CD4-positive, CD25-positive, alpha-beta regulatory T cell (primary cell): ENCODE measurements at regions not wholly inside any gene's neighbourhood (a gene's known extent, or its start where the extent isn't known, plus 50 kb on each side); places are given as distances from the start of the nearest gene placed in this dataset.
"Not testable (repeated sequence)": the region's sequence is repeated elsewhere in the genome, so short reads cannot be mapped to it uniquely, and the experiment has no call there.

Experiments used
- ATAC-seq, 2 donors: fragments of 150-1000 bp; cut with Tn5 transposase; one replicate each; pipeline ENCODE4 v1.10.0; 2021; ENCODE audit warnings: low read depth in 2 of 2, moderate number of reproducible peaks in 2 of 2, moderate library complexity in 1 of 2
- DNase-seq, 3 donors: peaks; one replicate each; pipeline versions ENCODE4 v3.0.0 to v3.0.0-alpha.2; 2012 to 2022; ENCODE audit warnings: mixed read lengths in 1 of 3
- H3K27ac ChIP-seq: one replicate; pipeline ENCODE4 v1.7.0; 2013; ENCODE audit warnings: mild to moderate bottlenecking, low read length; ENCODE audit not compliant: insufficient read depth, poor library complexity, severe bottlenecking
- H3K27me3 ChIP-seq: one replicate; pipeline ENCODE4 v1.7.0; 2013; ENCODE audit warnings: low read length; ENCODE audit not compliant: control insufficient read depth, insufficient read depth
- H3K36me3 ChIP-seq: one replicate; pipeline ENCODE4 v1.7.0; 2013; ENCODE audit warnings: mild to moderate bottlenecking, low read length, moderate library complexity; ENCODE audit not compliant: control insufficient read depth, insufficient read depth
- H3K4me1 ChIP-seq: 2 replicates; pipeline ENCODE4 v1.7.0; 2013; ENCODE audit warnings: mild to moderate bottlenecking, low read length; ENCODE audit not compliant: insufficient read depth, control insufficient read depth, poor library complexity, severe bottlenecking
- H3K4me3 ChIP-seq: one replicate; pipeline ENCODE4 v1.7.0; 2013; ENCODE audit warnings: low read depth, mild to moderate bottlenecking, low read length, moderate library complexity
- H3K9me3 ChIP-seq, 2 experiments: 1 replicate in 1 of 2; 2 replicates in 1 of 2; pipeline ENCODE4 v1.7.0; 2013; ENCODE audit warnings: low read length in 2 of 2, mild to moderate bottlenecking in 1 of 2, moderate library complexity in 1 of 2; ENCODE audit not compliant: control insufficient read depth in 2 of 2
- H3K27ac Mint-ChIP-seq, 3 donors: one replicate each; pipeline ENCODE4 v1.8.0; 2020 to 2022; ENCODE audit warnings: mild to moderate bottlenecking in 3 of 3, mixed read lengths in 3 of 3, moderate library complexity in 2 of 3
- H3K27me3 Mint-ChIP-seq: one replicate; pipeline ENCODE4 v1.8.0; 2022; ENCODE audit warnings: mild to moderate bottlenecking, mixed read lengths
- H3K36me3 Mint-ChIP-seq: one replicate; pipeline ENCODE4 v1.8.0; 2020; ENCODE audit warnings: mixed read lengths
- H3K4me1 Mint-ChIP-seq, 4 donors: one replicate each; pipeline ENCODE4 v1.8.0; 2020 to 2022; ENCODE audit warnings: mixed read lengths in 4 of 4, mild to moderate bottlenecking in 1 of 4
- H3K4me3 Mint-ChIP-seq, 4 donors: one replicate each; pipeline ENCODE4 v1.8.0; 2020 to 2022; ENCODE audit warnings: mild to moderate bottlenecking in 4 of 4, mixed read lengths in 4 of 4, moderate library complexity in 3 of 4
- H3K9me3 Mint-ChIP-seq, 7 donors: one replicate each; pipeline ENCODE4 v1.8.0; 2020 to 2022; ENCODE audit warnings: mixed read lengths in 7 of 7, mild to moderate bottlenecking in 3 of 7, moderate library complexity in 2 of 7

DNA sequence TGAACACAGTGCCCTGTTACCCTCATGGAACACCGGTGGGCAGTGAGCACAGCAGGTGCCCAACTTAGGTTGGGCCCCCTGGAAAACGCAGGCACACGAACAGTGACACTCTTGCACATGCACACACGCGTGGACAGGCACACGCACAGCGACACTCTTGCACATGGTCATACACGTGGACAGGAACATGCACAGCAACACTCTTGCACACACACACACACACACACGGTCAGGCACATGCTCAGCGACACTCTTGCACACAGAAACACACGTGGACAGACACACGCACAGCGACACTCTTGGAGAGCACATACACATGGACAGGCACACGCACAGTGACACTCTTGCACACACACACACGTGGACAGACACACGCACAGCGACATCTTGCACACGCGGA, 559.4 kb upstream of the ADAMTS16 start:
- no peak overlapping the region for H3K27ac Mint-ChIP-seq
- Histone ChIP-seq H3K4me1 (no peaks in the 10 kb centered on the region), H3K9me3 (peaks cover 4% of the 10 kb centered on the region in 2 experiments), H3K27ac (no peak overlapping the region), H3K36me3 (no peaks in the 10 kb centered on the region), H3K27me3 (no peaks in the 10 kb centered on the region), H3K4me3 (no peak overlapping the region)
- H3K4me3 Mint-ChIP-seq: no peak overlapping the region
- ATAC-seq (no peak), DNase-seq (no peak)
- H3K36me3 Mint-ChIP-seq: no peaks in the 10 kb centered on the region
- H3K27me3 Mint-ChIP-seq: no peaks in the 10 kb centered on the region
- H3K9me3 Mint-ChIP-seq: peaks cover 4 to 29% (median 7%) of the 10 kb centered on the region in 7 donors
- H3K4me1 Mint-ChIP-seq: no peaks in the 10 kb centered on the region

DNA sequence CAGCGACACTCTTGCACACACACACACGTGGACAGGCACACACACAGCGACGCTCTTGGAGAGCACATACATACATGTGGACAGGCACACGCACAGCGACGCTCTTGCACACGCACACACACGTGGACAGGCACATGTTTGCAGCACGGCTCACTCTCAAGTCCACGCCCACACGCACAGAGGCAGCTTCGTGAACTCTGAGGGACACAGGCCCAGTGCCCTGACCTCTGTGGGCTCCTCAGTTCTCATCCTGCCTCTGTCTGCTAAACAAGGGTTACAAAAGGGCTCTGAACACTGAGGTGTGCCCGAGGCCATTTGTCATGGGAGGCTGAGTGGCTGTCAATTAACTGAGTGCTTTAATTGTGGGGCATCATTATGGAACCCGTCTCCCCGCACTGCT, 558.8 kb upstream of the ADAMTS16 start:
- Mint-ChIP-seq H3K4me1 (no peaks in the 10 kb centered on the region), H3K36me3 (no peaks in the 10 kb centered on the region), H3K9me3 (peaks cover 4 to 29% (median 10%) of the 10 kb centered on the region in 7 donors), H3K27ac (no peak overlapping the region), H3K27me3 (no peaks in the 10 kb centered on the region), H3K4me3 (no peak overlapping the region)
- ATAC-seq: no peak
- Histone ChIP-seq H3K4me3 (no peak overlapping the region), H3K4me1 (no peaks in the 10 kb centered on the region), H3K9me3 (peaks cover 4 to 7% of the 10 kb centered on the region in 2 experiments), H3K27ac (no peak overlapping the region), H3K27me3 (no peaks in the 10 kb centered on the region), H3K36me3 (no peaks in the 10 kb centered on the region)
- no peak for DNase-seq

DNA sequence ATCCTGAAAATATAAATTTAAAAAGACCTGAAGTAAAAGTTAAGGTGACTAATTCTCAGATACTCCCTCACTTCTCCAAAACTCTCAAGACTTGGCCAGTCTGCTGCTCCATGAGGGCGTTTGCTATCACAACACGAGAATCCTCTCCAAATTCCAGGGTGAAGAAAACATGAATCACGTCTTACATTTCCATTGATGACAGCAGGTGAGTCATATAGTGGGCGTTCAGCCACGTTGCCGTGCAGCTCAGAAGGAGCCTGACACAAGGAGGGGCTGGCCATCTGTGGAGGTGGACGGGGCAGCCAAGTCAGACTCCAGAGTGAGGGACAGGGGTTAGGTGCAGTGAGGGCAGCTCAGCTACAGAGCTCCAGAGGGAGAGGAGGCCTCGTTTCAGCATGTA, 555.1 kb upstream of the ADAMTS16 start:
- Mint-ChIP-seq H3K4me3 (no peak overlapping the region), H3K27ac (no peak overlapping the region), H3K4me1 (no peaks in the 10 kb centered on the region), H3K27me3 (no peaks in the 10 kb centered on the region), H3K36me3 (no peaks in the 10 kb centered on the region), H3K9me3 (peaks cover 0 to 33% (median 14%) of the 10 kb centered on the region in 7 donors)
- no peak for DNase-seq
- no peak for ATAC-seq
- H3K27me3 ChIP-seq: no peaks in the 10 kb centered on the region
- peaks cover 4 to 7% of the 10 kb centered on the region in 2 experiments for H3K9me3 ChIP-seq
- no peaks in the 10 kb centered on the region for H3K4me1 ChIP-seq
- no peak overlapping the region for H3K27ac ChIP-seq
- H3K36me3 ChIP-seq: no peaks in the 10 kb centered on the region
- no peak overlapping the region for H3K4me3 ChIP-seq

DNA sequence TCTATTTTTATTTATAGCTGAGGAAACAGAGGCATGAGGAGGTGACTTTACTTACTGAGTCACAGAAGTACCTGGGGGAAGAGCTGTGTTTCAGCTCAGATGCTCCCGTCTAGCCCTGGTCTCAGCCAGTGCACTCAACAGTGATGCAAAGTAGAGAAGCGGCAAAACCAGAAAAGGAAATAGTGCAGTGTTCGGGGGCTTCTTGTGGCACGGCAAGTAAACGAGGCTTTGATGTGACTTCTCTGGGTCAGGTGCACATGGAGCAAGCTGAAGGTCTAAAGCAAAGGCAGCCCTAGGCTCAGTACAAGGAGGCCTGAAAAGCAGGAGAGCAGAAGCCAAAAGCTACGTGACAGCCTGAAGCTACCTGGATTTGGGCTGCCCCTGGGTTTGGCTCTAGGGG, 526.7 kb upstream of the ADAMTS16 start:
- no peaks in the 10 kb centered on the region for H3K36me3 Mint-ChIP-seq
- Histone ChIP-seq H3K27me3 (no peaks in the 10 kb centered on the region), H3K9me3 (peaks cover 0 to 8% of the 10 kb centered on the region in 2 experiments), H3K4me3 (no peak overlapping the region), H3K27ac (no peak overlapping the region), H3K36me3 (no peaks in the 10 kb centered on the region), H3K4me1 (no peaks in the 10 kb centered on the region)
- H3K9me3 Mint-ChIP-seq: peaks cover 0 to 22% (median 13%) of the 10 kb centered on the region in 7 donors
- H3K4me1 Mint-ChIP-seq: no peaks in the 10 kb centered on the region
- H3K4me3 Mint-ChIP-seq: no peak overlapping the region
- no peak for DNase-seq
- H3K27ac Mint-ChIP-seq: no peak overlapping the region
- H3K27me3 Mint-ChIP-seq: no peaks in the 10 kb centered on the region
- no peak for ATAC-seq

DNA sequence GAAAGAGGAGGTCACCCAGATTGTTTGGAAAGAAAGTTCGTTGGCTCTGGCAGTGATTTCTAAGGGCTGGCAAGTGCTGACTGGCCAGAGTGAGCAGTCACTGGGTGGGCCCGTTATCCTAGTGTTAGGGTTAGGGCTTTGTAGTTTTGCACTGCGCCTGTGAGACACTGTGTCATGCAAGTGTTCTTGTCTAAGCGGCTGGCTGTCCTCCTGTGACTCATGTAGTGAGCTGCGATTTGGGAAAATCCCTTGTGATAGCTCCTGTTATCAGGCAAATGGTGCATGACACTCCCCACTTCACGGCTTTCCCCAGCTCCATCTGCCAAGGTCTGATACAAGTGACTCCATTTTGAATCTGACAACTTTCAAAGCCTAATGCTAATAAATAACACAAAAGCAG, 526.0 kb upstream of the ADAMTS16 start:
- Histone ChIP-seq H3K9me3 (peaks cover 0 to 8% of the 10 kb centered on the region in 2 experiments), H3K36me3 (no peaks in the 10 kb centered on the region), H3K27ac (no peak overlapping the region), H3K4me1 (no peaks in the 10 kb centered on the region), H3K27me3 (no peaks in the 10 kb centered on the region), H3K4me3 (no peak overlapping the region)
- H3K9me3 Mint-ChIP-seq: peaks cover 0 to 16% (median 12%) of the 10 kb centered on the region in 7 donors
- H3K36me3 Mint-ChIP-seq: no peaks in the 10 kb centered on the region
- H3K27me3 Mint-ChIP-seq: no peaks in the 10 kb centered on the region
- DNase-seq: no peak
- no peak overlapping the region for H3K4me3 Mint-ChIP-seq
- no peak overlapping the region for H3K27ac Mint-ChIP-seq
- ATAC-seq: no peak
- no peaks in the 10 kb centered on the region for H3K4me1 Mint-ChIP-seq

DNA sequence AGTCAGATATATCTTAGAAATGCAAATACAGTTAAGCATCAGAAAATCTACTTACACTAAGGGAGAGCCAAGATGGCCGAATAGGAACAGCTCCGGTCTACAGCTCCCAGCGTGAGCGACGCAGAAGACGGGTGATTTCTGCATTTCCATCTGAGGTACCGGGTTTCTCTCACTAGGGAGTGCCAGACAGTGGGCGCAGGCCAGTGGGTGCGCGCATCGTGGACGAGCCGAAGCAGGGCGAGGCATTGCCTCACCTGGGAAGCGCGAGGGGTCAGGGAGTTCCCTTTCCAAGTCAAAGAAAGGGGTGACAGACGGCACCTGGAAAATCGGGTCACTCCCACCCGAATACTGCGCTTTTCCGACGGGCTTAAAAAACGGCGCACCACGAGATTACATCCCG, 524.8 kb upstream of the ADAMTS16 start:
- ATAC-seq, H3K36me3 ChIP-seq, H3K36me3 Mint-ChIP-seq: not testable (repeated sequence)

DNA sequence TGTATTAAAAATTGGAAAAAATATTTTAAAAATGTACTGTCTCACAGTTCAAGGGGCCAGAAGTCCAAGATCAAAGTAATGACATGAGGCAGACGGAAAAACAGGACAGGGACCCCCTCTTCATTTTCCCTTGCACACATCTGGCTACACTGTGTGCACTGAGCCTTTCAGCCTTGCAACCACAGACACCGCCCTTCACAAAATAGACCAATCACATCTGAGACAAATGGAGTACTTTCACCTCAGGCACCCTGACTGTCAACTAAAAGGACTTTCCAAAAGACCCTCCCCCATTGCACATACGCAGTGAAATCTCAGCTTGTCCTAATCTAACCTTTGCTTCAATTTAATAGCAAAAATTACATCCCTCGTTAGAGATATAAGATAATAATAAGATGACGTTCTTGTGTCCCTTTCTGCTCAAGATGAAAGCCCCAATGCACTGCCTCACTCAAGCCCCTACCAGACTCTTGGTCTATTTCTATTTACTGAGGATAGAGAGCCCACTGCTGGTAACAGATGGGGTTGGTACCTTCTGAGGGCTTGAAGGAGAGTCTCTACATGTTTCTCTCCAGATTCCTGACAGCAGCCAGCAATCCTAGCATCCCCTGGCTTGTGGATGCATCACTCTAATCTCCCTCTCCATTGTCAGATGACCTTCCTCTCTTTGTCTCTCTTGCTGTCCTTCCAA, 514.8 kb upstream of the ADAMTS16 start:
- no peaks in the 10 kb centered on the region for H3K36me3 ChIP-seq
- ATAC-seq: no peak
- no peak for DNase-seq
- no peak overlapping the region for H3K4me3 Mint-ChIP-seq
- peaks cover 0 to 17% (median 7%) of the 10 kb centered on the region in 7 donors for H3K9me3 Mint-ChIP-seq
- H3K4me1 ChIP-seq: no peaks in the 10 kb centered on the region
- H3K27ac ChIP-seq: no peak overlapping the region
- H3K27me3 Mint-ChIP-seq: no peaks in the 10 kb centered on the region
- peaks cover 0 to 16% of the 10 kb centered on the region in 2 experiments for H3K9me3 ChIP-seq
- H3K36me3 Mint-ChIP-seq: no peaks in the 10 kb centered on the region
- H3K27ac Mint-ChIP-seq: no peak overlapping the region
- no peak overlapping the region for H3K4me3 ChIP-seq
- H3K4me1 Mint-ChIP-seq: no peaks in the 10 kb centered on the region
- no peaks in the 10 kb centered on the region for H3K27me3 ChIP-seq

More for the DNA sequence above, 524.8 kb upstream of the ADAMTS16 start:
- not testable (repeated sequence) for H3K27me3 ChIP-seq, H3K27me3 Mint-ChIP-seq, H3K4me3 Mint-ChIP-seq, H3K4me1 Mint-ChIP-seq, DNase-seq, H3K27ac Mint-ChIP-seq, H3K4me1 ChIP-seq, H3K9me3 ChIP-seq, H3K4me3 ChIP-seq, H3K27ac ChIP-seq
- H3K9me3 Mint-ChIP-seq: peaks cover 0 to 13% (median 9%) of the 10 kb centered on the region in 7 donors

DNA sequence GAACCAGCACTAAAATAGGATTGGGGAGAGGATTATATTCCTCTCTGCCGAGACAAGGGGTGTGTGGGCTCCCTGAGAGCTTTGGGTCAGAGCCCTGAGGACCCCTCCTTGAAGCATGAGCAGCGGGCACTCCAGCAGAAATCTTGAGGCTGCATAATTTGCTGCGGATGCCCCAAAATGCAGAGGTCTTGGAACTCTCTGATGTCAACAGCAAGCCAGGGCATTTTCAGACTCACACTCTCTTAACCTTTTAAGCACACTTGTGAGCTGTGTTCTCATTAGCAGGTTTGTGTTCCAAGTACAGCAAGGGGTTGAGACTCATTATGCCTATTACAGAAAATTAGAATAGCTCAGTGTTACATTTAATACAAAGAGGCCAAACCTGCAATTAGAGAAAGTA, 513.0 kb upstream of the ADAMTS16 start:
- Mint-ChIP-seq H3K4me1 (no peaks in the 10 kb centered on the region), H3K9me3 (peaks cover 0 to 17% (median 8%) of the 10 kb centered on the region in 7 donors), H3K36me3 (no peaks in the 10 kb centered on the region), H3K27ac (no peak overlapping the region), H3K27me3 (no peaks in the 10 kb centered on the region), H3K4me3 (no peak overlapping the region)
- ATAC-seq (no peak), DNase-seq (no peak)
- Histone ChIP-seq H3K4me1 (no peaks in the 10 kb centered on the region), H3K27me3 (no peaks in the 10 kb centered on the region), H3K27ac (no peak overlapping the region), H3K36me3 (no peaks in the 10 kb centered on the region), H3K9me3 (peaks cover 0 to 28% of the 10 kb centered on the region in 2 experiments), H3K4me3 (no peak overlapping the region)
